Ammon's horn (tissue), 1 donor: ENCODE measurements at regions not wholly inside any gene's neighbourhood (a gene's known extent, or its start where the extent isn't known, plus 50 kb on each side); places are given as distances from the start of the nearest gene placed in this dataset.

Experiments used
- DNase-seq: peaks from one replicate; pipeline ENCODE4 v3.0.0-alpha.2; 2016; ENCODE audit warnings: low spot score

DNA sequence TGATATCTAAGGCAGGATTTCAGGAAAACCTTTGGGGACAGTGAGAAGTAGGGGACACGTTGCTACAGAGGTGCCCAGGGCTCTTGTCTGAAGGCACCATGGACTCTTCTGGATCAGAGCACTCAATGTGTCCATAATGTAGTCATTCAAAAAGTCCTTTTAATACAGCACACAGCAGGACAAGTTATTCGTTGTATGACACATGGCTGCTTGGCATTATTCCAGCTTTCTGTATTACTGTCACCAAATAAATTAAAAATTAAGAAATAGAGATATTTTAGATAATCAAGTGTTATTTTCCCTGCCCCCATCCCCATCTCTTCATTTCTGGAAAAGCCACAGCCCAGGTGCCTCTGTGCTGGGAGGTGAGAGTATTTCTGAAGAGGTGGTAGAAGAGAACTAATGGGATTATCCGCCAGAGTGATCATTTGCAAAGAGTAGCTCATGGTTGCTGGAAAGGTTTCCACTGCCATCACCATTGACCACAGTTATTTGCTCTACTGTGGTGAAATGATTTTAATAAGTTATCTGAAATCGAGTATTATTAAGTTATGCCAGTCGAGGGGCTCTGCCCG is 83.0 kb downstream of the CXCL12 start:
- DNase-seq: no peak

GRCh38 chr10:44300666-44301649 is 83.9 kb downstream of the CXCL12 start:
- DNase-seq: no peak

DNA sequence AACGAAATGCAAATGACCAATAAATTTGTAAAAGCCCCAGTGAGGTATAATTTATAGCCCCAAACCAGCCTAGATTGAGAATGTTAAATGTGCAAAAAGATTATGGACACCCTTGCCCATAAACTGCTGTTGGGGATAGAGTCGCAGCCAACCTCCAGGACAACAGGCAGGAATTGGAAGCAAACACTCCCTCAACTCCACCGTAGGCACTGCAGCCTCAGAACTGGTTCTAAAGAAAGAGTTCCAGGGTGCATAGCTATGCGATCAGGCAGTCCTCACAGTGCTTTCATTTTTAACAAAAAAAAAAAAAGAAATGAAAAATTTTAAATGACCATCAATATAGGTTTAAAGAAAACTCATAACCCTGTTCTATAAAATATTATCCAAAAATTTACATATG is 86.2 kb downstream of the CXCL12 start:
- DNase-seq: no peak

- DNase-seq: no peak
These were observed 86.9 kb downstream of the CXCL12 start for GRCh38 chr10:44297963-44298362.

DNA sequence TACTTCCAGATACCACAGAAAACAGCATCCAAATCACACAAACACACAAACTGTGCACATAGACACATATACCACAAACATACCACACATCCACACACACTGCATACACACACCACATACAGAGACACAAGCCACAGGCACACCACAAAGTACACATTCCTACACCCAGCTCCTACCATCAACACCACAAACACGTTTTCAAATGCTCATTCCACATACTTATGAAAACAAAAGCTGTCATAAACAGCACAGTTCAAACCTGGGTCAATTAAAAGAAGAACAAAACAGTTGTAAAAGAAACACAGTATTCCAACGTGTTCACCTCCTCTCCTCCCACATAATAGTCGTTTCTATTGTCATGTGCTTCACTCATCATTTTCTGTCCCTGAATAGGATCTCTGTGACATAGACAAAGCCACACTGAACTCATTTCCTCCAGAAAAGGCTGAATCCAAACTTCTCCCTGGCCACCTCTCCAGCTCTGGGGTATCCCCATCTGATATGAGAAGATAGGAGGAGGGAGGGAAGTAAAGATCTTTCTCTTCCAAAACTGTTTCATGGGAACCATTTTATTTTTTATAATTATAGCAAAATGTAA is 89.2 kb downstream of the CXCL12 start:
- DNase-seq: no peak

DNA sequence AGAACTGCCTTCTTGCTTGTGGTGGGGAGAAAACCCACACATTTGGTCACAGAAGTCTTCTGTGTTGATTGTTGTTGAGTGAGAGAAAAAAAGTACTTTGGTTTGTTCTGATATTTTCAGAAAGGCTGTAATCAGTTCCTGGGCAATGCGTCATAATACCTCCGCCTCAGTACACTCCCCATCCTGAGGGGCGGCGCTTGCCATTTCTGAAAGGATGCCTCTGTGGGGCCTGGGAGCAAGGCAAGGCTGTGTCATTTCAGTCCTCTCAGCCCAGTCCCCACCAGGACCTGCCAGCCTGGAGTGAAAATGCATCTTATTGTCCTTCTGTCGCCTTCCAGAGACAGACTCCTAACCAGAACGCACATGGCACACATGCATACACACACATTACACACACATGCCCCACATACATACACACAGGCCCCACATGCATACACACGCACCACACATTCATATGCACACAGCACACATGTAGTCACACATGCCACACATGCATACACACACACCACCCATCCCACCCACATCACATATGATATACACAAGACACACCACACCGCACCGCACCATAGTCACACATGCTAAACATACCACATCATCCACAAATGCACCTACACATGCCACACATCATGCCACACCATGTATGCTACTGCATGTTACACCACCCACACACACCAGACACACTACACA is 90.0 kb downstream of the CXCL12 start:
- DNase-seq: no peak

- no peak for DNase-seq
These were observed 91.1 kb downstream of the CXCL12 start for GRCh38 chr10:44293842-44294241.

DNA sequence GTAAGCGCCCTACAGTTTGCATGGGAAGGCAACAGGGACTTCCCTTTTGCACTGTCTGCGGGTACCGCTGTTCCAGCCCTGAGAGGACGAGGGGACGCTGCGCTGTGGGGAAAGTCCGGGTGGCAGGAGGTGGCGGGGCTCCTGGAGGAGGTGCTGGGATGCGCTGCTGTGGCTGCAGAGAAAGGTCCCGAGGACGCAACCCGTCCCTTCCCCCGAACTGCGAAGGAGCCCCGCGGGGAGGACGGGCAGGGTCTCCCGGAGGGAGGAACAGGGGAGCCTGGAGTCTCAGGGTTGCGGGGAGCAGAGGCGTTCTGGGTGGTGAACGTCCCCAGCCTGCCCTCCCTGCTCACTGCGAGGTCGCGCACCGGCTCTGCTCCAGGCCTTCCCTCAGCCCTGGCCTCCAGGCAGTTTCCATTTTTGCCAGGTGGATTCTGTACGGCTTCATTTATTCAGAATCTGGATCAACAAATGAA is 91.6 kb downstream of the CXCL12 start:
- no peak for DNase-seq

GRCh38 chr10:44292390-44293002 is 92.4 kb downstream of the CXCL12 start:
- DNase-seq: peak; percentile 59

DNA sequence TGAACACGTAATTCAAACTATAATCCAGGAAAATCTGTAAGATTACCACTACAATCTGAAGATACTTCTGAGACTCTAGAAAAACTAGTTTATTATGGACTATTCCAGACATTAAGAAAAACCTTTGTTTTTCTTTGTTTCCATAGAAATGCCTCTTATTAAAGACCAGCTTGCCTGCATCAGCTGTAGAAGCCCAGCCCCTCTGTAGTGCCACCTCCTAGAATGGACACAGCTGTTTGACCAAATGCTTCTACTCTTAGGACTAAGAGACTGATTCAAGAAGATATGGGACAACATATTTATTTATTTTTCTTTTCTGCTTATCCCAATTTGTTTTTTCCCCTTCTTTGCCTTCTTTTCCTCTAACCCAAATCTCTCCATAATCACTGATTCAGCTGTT is 93.8 kb downstream of the CXCL12 start:
- no peak for DNase-seq

DNA sequence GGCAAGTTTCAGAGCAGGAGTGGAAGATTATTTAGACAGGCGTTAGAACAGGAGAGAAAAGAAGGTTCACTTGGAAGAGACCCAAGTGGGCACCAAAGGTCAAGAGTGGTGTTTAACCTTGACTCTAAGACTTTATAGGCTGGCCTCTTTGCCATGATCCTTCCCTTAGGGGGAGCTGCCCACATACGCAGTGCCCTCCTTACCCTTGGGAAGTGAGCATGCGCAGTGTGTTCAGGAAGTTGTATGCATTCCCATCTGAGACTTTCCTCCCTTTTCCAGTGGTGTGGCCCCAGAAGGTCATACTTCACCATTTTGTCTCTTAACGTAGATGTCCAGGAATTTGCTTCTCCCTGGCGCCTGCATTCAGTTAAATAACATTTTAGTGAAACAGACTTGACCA is 95.8 kb downstream of the CXCL12 start:
- no peak for DNase-seq

DNA sequence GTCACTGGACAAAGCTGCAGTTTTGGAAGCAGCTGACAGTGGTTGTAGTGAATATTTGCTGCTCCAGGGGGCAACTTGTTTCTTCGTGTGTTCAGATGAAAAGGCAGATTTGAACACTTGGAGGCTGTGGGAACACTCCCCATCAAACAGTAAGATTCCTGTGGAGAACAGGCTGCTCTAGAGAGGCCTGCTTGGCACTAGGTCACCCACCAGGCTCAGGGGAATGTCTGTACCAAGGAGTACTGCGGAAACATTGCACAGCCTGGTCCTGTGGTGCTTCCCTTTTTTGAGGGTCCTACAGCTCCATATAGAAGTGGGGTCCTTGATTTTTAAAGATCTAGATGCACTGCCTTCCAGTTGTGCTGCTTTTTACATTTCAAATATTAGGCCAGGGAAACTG is 97.5 kb downstream of the CXCL12 start:
- no peak for DNase-seq

- no peak for DNase-seq
These were observed 100.5 kb downstream of the CXCL12 start for GRCh38 chr10:44284198-44285084.

DNA sequence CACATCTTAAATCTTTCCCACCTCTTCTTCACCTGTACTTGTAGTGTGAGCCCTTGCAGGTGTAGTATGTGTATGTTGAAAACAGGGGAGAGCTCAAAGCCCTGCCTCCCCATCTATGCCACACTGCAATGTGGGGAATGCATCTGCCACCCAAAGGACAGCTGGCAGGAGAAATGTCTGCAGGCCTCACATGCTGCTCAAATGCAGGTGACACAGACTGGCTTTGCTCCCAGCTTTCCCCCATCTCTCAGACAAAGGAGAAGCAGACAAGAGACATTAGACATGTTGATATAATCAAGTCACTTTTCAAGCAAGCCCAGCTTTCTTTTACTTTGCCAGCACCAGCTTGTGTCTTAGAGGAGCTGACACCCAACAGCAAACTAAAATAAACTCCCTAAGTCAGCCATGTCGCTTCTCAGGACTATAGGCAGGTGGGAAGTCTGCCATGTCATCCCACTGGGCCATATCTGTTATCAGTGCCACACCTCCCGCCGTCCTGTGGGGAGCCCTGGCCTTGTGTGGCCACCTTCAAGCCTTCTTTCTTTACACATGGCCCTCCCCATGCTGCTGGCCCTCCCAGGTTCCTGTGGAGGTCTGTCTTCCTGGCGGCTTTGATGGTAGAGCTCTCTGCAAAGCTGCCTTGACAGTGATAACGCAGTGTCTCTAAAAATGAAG is 102.1 kb downstream of the CXCL12 start:
- no peak for DNase-seq

DNA sequence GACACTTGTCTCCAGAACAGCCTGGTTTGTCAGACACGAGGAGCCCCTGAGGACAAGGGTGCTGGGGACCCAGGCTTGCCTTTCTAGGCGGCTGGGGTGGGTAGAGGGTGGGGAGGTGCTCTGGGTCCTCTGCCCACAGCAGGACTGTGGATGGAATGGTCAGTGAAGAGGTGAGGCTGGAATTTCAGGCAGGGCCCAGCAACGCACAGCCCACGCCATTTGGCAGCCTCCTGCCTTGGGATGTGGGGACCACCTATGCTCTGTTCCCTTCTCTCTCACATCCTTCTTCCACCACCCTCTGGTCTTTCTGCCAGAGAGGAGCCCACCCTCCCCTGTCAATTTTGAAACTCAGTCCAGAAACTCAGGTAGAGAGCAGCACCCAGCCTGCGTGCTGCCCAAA is 103.2 kb downstream of the CXCL12 start:
- DNase-seq: no peak

DNA sequence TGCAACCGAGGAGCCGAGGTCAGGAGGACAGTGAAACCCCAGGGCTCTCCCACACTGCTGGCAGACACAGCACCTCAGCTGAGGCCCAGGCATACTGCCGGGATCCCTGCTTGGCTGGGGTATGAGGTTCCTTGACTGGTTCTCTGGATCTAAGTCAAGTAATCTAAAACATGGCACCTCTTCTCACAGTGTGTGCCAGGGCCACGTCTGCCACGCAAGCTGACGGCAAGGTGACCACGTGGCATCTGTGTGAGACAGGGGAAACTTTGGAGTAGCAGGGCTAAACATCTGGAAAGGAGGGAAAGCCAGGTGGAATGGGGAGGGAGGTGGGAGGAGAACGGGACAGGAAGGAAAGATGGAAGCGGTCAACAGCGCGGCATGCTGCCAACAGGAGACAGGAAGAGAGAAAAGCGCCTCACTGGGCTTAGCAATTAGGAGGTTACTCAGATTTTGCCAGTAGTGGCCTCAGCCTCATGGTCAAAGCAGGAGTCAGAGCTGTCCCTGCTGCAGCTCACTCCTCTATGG is 103.7 kb downstream of the CXCL12 start:
- no peak for DNase-seq

- no peak for DNase-seq
These were observed 104.5 kb downstream of the CXCL12 start for GRCh38 chr10:44280226-44281014.

GRCh38 chr10:44279426-44280126 is 105.3 kb downstream of the CXCL12 start:
- DNase-seq: no peak
